AG09309 (cell line): ENCODE measurements at regions not wholly inside any gene's neighbourhood (a gene's known extent, or its start where the extent isn't known, plus 50 kb on each side); places are given as distances from the start of the nearest gene placed in this dataset.
A peak's percentile ranks its signal among the peaks of the same experiment; 100 is the strongest.

ENCODE experiments used
- DNase-seq: peaks from one replicate; pipeline ENCODE4 v3.0.0-alpha.2; 2010; ENCODE audit warnings: low read depth
- H3K4me3 ChIP-seq: 2 replicates; pipeline ENCODE4 v1.5.1; 2011; ENCODE audit warnings: mild to moderate bottlenecking, low read depth, low read length, moderate library complexity; ENCODE audit not compliant: control insufficient read depth
- CTCF ChIP-seq: IDR thresholded peaks from 2 replicates; pipeline ENCODE4 v1.5.1; 2011; ENCODE audit warnings: mild to moderate bottlenecking, low read depth, low read length, inconsistent platforms; ENCODE audit not compliant: insufficient read depth, control insufficient read depth; ENCODE audit errors: missing control alignments

- TF ChIP-seq CTCF, result no peak
- H3K4me3 ChIP-seq, result no peak overlapping the region
Measured at GRCh38 chr21:36254106-36254941, 65.7 kb upstream of the MORC3 start.

GRCh38 chr21:36255663-36256062 lies 64.3 kb upstream of the MORC3 start:
- H3K4me3 ChIP-seq, result no peak overlapping the region
- no peak for TF ChIP-seq CTCF
- no peak for DNase-seq

More at GRCh38 chr21:36254106-36254941, 65.7 kb upstream of the MORC3 start:
- DNase-seq, result no peak

- DNase-seq, result no peak
- no peak for TF ChIP-seq CTCF
- no peak overlapping the region for H3K4me3 ChIP-seq
Measured at GRCh38 chr21:36257657-36258056, 62.3 kb upstream of the MORC3 start.

- TF ChIP-seq CTCF, result peak; percentile 62
- DNase-seq, result peak; percentile 31
Measured at GRCh38 chr21:36260030-36260787, 59.8 kb upstream of the MORC3 start.

GRCh38 chr21:36260802-36261201 lies 59.2 kb upstream of the MORC3 start:
- no peak overlapping the region for H3K4me3 ChIP-seq
- DNase-seq, result no peak
- TF ChIP-seq CTCF, result no peak

More at GRCh38 chr21:36260030-36260787, 59.8 kb upstream of the MORC3 start:
- peak overlapping the region; percentile 49 for H3K4me3 ChIP-seq

GRCh38 chr21:36261459-36261858 lies 58.5 kb upstream of the MORC3 start:
- no peak overlapping the region for H3K4me3 ChIP-seq
- no peak for DNase-seq
- TF ChIP-seq CTCF, result no peak
